Suppressor macrophage treated with lipopolysaccharide for 1 hour (primary cell): ENCODE measurements at regions not wholly inside any gene's neighbourhood (a gene's known extent, or its start where the extent isn't known, plus 50 kb on each side); places are given as distances from the start of the nearest gene placed in this dataset.

Source experiments
- DNase-seq, 3 donors: peaks; one replicate each; pipeline ENCODE4 v3.0.0-alpha.2; 2020 to 2022

- DNase-seq: no peak
These were observed 353.7 kb downstream of the HTR7 start for GRCh38 chr10:90504172-90504571.

DNA sequence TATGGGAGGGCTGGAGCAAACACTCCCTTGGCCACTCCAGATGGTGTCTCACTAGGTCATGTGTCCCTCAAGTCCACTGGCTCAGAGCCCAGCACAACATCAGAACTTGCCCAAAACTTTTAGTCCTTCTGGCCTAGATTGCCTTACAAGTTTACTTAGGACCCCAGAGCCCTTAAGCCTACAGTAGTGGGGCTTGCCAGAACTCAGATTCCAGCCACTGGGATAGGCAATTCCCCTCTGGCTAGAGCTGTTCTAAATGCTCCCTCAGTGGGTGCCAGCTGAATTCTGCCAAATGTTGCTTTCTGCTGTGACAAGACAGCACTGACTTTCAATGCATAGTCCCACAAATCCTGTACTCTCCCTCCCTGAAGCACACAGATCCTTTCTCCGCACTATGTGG is 331.1 kb downstream of the HTR7 start:
- no peak for DNase-seq

- DNase-seq: no peak
These were observed 327.3 kb downstream of the HTR7 start for GRCh38 chr10:90530521-90530920.

- no peak for DNase-seq
These were observed 300.5 kb downstream of the HTR7 start for GRCh38 chr10:90557385-90557784.

- no peak for DNase-seq
These were observed 297.5 kb downstream of the HTR7 start for GRCh38 chr10:90560331-90560730.

DNA sequence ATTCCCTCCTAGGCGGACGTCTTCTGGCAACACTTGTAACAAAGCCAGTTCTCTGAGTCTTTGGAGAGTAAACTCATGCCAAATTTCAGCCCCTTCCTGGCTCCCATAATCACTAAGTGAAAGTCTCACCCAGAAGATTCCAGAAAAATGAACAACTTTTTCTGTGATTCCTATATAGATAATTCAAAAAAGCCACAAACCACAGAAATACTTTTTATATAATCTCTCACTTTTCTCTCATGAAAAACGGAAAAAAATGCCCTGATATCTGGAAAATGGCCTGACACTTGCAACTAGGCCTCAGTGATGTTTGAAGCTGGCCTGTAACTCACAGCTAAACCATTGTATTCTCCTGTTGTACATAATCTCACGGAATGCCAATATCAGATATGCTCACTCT is 296.2 kb downstream of the HTR7 start:
- DNase-seq: no peak

DNA sequence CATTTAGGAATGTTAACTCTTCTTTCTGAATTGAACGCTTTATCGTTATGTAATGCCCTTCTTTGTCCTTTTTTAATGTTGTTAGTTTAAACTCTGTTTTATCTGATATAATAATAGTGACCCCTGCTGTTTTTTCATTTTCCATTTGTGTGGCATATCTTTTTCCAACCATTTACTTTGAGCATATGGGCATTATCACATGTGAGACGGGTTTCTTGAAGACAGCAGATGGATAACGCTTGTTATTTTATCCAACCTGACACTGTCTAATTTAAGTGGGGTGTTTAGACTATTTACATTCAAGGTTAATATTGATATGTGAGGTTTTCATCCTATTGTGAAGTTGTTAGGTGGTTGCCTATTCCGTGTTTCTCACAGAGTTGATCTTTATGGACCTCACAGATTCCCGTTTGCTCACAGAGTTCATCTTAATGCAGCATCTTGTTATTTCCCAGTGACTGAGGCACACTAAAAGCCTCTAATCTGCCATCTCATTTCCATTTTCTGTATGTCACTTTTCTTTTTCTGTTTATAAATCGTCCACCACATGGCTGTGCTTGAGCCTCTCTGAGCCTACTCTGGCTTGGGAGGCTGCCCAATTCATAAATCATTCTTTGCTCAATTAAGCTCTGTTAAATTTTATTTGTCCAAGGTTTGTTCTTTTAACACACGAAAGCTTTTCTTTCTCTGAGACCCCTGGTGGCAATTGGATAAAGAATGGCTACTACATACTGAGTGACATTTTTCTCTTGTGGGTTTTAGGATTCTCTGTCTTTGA is 286.2 kb downstream of the HTR7 start:
- DNase-seq: no peak

DNA sequence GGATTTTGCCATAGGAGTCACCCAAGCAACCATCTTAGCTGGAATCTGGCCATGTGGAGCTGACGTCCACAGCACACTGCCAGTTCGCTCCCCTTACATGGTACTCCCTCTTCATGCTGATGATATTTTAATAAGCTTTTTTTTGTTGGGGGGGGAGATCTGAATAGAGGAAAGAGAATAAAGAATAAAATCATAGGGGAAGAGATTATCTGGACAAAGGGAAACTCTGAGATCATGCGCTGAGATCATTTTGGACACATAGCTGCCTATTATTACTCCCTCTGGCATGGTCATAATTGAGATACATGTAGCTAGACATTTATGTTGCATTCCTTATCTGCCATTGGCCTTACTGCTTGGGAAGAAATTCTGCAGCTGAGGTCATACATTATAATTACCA is 282.7 kb downstream of the HTR7 start:
- DNase-seq: no peak

DNA sequence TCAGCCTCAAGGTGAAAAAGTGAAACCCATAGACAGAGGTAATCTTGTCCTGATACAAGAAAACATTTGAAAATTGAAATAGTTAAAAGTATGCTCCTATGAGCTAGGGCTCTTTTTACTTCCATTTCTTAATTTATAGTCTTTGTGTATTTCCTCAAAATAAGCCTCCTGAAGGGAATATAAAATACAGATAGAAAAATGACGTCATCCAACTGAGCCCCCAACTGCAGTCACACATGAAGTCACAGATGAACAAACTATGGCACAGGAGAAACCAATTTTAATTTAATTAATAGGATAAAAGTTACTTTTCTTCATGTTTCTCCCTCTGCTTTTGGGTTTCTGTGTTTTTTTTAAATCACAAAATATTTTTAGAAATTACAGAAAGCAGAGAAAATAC is 280.3 kb downstream of the HTR7 start:
- no peak for DNase-seq

GRCh38 chr10:90579602-90580242 is 278.1 kb downstream of the HTR7 start:
- peak; percentile 4 to 19 (median 13) for DNase-seq

GRCh38 chr10:90583416-90583815 is 274.4 kb downstream of the HTR7 start:
- DNase-seq: no peak

DNA sequence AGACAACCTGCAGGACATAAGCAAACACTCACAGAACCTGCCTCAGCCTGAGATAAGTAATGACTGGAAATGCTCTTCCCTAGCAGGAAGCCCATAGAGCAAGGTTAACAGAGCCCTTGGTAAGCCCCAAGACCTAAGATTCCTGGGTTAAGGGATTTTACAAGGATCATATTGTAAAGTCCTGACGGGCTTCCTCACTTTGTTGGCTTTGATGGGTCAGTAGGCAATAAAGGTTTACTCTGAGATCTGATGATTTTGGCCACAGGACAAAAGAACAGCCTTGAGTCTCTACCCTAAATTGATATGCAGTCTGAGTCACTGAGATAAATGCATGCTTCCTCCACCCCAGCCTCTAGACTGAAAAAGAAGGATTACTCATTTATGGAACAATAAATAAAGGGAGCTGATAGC is 270.8 kb downstream of the HTR7 start:
- no peak for DNase-seq

GRCh38 chr10:90587561-90587960 is 270.3 kb downstream of the HTR7 start:
- no peak for DNase-seq

DNA sequence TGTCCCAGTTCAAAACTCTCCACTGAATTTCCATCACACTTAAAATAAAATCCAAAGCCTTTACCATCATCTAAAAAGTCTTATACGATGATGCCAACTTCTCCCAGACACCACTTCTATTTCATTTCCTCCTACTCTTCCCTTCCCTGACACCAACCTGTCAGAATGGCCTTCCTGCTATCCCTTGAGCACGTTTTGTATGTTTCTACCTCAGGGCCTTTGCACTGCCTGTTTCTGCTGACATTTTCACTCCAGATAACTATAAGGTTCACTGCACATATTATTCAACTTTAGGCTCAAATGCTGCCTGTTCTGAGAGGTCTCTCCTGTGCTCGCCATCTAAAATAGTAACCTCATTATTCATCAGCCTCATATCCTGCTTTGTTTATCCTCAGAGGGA is 269.6 kb downstream of the HTR7 start:
- no peak for DNase-seq

DNA sequence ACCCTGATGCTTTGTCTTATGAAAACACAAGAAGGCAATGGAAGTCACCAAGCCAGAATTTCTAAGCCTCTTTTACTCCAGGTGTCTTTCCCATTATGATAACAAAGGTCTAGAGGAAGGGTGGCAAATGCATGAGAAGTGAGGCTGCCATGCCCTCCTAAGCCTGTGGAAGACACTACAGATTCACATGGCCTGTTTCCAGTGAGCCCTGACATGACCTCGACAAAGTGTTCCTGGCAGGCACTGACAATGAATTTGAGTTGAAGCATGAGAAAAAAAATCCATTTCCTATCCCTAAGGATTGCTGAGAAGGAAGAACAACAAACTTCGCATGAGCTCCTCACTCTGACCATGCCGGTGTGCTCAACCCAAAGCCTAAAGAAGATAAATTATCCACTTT is 268.0 kb downstream of the HTR7 start:
- no peak for DNase-seq

DNA sequence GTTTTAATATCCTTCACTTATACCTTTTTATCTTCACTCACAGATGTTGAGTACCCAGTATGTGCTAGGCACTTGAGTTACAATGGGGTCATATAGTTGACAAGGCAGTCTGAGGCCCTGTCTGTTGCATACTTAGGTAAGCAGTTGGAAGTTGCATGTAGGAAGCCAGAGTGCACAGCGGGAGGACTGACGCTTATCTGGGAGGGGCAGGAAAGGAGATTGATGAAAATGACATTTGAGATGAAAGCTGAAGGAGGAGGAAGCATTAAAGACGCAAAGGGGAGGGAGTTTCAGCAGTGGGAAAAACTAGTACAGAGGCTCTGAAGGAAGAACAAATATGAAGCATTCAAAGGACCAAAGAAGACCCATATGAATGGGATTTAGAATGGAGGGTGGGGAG is 266.2 kb downstream of the HTR7 start:
- no peak for DNase-seq

- DNase-seq: peak; percentile 25 to 50 (median 28)
These were observed 265.1 kb downstream of the HTR7 start for GRCh38 chr10:90592638-90593302.

DNA sequence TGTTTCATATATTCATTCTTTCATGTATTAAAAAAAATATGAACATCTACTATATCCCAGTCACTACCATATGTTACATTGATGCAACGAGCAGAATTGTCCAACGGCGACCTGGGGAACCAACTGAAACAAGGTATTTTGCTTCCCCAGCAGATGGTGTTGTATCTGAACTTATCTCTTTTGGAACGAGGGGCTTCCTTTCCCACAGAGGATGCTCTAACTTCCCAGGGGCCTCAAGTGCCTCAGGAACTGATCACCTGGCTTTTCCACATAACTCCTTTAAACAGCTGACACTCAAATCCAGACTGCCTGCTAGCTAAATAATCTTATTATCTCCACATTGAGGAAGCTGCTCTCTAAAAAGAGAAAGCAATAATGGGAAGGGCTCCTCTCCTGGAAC is 259.3 kb downstream of the HTR7 start:
- DNase-seq: no peak

- DNase-seq: no peak
These were observed 254.8 kb downstream of the HTR7 start for GRCh38 chr10:90602862-90603610.

- no peak for DNase-seq
These were observed 253.2 kb downstream of the HTR7 start for GRCh38 chr10:90604636-90605035.

DNA sequence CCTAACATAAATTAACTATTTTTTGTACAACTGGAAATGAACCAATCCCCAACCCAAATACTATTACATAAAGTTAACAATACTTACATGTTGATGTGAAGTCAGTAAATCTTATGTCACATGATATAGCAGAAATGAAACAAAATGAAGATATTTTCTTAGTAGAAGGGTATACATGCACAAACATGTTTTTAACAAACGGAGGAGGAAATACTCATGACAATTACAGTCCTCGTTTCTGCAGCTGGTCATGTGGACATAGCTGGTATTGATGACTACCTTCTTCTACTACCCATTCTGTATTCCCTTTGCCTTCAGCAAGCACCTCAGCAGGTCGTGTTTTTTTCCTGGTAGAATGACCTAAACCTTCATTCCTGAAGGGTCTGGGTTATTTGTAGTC is 252.3 kb downstream of the HTR7 start:
- no peak for DNase-seq

DNA sequence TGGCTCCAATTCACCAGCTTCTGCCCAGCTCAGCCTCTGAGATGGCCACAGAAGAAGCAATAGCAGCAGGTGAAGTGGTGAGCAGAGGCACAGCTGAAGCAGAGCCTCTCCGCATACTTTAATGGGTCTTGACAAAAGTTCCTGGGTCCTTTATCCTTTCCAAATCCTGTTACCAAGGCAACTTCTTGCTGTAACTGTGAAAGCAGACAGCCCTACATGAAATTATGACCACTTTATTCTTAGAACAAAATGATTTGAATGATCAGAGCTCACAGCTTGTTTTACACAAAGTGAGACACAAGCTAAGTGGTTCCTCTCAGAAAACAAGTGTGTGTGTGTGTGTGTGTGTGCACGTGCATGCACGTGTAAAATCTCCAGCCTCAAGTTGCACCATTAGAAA is 245.6 kb downstream of the HTR7 start:
- no peak for DNase-seq

DNA sequence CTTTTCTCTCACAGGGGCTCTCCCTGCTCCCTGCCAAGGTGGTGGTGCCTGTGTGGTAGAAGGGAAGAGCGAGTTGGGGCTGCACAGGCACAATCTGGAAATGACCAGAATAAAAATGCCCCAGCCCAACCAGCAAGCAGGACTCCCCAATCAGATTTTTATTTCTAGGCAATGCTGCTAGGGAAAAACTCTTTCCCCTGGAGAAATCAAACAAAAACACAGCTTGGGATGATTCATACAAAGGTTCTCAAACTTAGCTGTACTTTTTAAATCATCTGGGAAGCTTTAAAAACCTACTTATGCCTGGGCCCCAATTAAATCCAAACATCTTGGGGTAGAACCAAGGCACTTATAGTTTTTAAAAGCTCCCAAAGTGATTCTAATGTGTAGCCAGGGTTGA is 243.2 kb downstream of the HTR7 start:
- DNase-seq: no peak
